Calu3 (cell line): ENCODE measurements at regions not wholly inside any gene's neighbourhood (a gene's known extent, or its start where the extent isn't known, plus 50 kb on each side); places are given as distances from the start of the nearest gene placed in this dataset.
"Not testable (repeated sequence)": the region's sequence is repeated elsewhere in the genome, so short reads cannot be mapped to it uniquely, and the experiment has no call there.

ENCODE experiments used
- BruUV-seq: library from RNA; stranded (reverse); fragments of 400-500 nt; replicated peaks from 2 replicates; lab custom pipeline; 2021; lab: Mats Ljungman, UMichigan
- CTCF ChIA-PET: fragments of 300-600 bp; sonication (Branson Sonifier 250); formaldehyde crosslinking; loops from one replicate; lab custom pipeline; 2022; ENCODE audit warnings: antibody characterized with exemption; lab: Charles Lee
- DNase-seq: peaks from one replicate; pipeline ENCODE4 v3.0.0; 2022
- H3K27ac Mint-ChIP-seq: one replicate; pipeline ENCODE4 v1.8.0; 2022; ENCODE audit warnings: mixed read lengths; ENCODE audit not compliant: unreplicated experiment
- H3K27me3 Mint-ChIP-seq: one replicate; pipeline ENCODE4 v1.8.0; 2022; ENCODE audit warnings: mixed read lengths; ENCODE audit not compliant: unreplicated experiment
- H3K36me3 Mint-ChIP-seq: one replicate; pipeline ENCODE4 v1.8.0; 2022; ENCODE audit warnings: mild to moderate bottlenecking, moderate library complexity, mixed read lengths; ENCODE audit not compliant: insufficient read depth, unreplicated experiment
- H3K4me1 Mint-ChIP-seq: one replicate; pipeline ENCODE4 v1.8.0; 2022; ENCODE audit warnings: mild to moderate bottlenecking, low read depth, mixed read lengths; ENCODE audit not compliant: unreplicated experiment
- H3K4me3 Mint-ChIP-seq: one replicate; pipeline ENCODE4 v1.8.0; 2022; ENCODE audit warnings: mild to moderate bottlenecking, low read depth, moderate library complexity, mixed read lengths; ENCODE audit not compliant: unreplicated experiment
- H3K9me3 Mint-ChIP-seq: one replicate; pipeline ENCODE4 v1.8.0; 2022; ENCODE audit warnings: low read depth, mixed read lengths; ENCODE audit not compliant: unreplicated experiment
- intact Hi-C: fragments of 100-400 bp; cut with micrococcal nuclease; formaldehyde crosslinking; loops from one replicate; pipeline ENCODE4 v1.10.0; 2022; ENCODE audit not compliant: unreplicated experiment
- TF ChIP-seq, protein P1 (sequence below): fragments of 200-600 bp; IDR thresholded peaks from one replicate; pipeline ENCODE4 v1.8.0; 2022; ENCODE audit warnings: antibody characterized with exemption; ENCODE audit not compliant: unreplicated experiment

DNA sequence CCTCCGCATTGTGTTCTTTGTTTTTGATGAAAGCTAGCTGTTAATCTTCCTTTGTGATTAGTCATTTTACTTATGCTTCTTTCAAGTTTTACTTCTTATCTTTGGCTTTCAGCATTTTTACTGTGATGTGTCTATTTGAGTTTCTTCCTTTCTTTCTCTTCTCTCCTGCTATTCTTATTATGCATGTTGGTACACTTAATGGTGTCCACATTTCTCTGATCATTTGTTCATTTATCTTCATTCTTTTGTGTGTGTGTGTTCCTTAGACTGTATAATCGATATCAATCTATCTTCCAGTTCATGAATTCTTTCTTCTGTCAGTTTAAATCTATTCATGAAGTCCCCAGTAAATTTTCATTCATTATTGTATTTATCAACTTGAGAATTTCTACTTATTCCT, 1650.3 kb downstream of the BRINP3 start:
- H3K4me1 Mint-ChIP-seq: no peaks in the 10 kb centered on the region
- H3K4me3 Mint-ChIP-seq: no peak overlapping the region
- no peaks in the 10 kb centered on the region for H3K9me3 Mint-ChIP-seq
- no peak overlapping the region for H3K27ac Mint-ChIP-seq
- CTCF ChIA-PET: no interaction called here
- BruUV-seq: no TSS peak
- TF ChIP-seq, protein P1, sequence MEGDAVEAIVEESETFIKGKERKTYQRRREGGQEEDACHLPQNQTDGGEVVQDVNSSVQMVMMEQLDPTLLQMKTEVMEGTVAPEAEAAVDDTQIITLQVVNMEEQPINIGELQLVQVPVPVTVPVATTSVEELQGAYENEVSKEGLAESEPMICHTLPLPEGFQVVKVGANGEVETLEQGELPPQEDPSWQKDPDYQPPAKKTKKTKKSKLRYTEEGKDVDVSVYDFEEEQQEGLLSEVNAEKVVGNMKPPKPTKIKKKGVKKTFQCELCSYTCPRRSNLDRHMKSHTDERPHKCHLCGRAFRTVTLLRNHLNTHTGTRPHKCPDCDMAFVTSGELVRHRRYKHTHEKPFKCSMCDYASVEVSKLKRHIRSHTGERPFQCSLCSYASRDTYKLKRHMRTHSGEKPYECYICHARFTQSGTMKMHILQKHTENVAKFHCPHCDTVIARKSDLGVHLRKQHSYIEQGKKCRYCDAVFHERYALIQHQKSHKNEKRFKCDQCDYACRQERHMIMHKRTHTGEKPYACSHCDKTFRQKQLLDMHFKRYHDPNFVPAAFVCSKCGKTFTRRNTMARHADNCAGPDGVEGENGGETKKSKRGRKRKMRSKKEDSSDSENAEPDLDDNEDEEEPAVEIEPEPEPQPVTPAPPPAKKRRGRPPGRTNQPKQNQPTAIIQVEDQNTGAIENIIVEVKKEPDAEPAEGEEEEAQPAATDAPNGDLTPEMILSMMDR: no peak
- intact Hi-C loops: no loop called here
- H3K27me3 Mint-ChIP-seq: no peaks in the 10 kb centered on the region
- no peaks in the 10 kb centered on the region for H3K36me3 Mint-ChIP-seq
- DNase-seq: no peak

DNA sequence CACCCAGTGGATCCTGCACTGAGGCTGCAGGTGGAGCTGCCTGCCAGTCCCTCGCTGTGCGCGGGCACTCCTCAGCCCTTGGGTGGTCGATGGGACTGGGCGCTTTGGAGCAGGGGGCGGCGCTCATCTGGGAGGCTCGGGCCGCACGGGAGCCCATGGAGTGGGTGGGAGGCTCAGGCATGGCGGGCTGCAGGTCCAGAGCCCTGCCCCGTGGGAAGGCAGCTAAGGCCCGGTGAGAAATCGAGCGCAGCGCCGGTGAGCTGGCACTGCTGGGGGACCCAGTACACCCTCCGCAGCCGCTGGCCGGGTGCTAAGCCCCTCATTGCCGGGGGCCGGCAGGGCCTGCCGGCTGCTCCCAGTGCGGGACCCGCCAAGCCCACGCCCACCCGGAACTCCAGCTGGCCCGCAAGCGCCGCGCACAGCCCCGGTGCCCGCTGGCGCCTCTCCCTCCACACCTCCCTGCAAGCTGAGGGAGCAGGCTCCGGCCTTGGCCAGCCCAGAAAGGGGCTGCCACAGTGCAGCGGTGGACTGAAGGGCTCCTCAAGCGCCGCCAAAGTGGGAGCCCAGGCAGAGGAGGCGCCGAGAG, 1636.5 kb downstream of the BRINP3 start:
- intact Hi-C loops, H3K36me3 Mint-ChIP-seq, H3K4me1 Mint-ChIP-seq, H3K9me3 Mint-ChIP-seq, H3K27ac Mint-ChIP-seq, BruUV-seq, CTCF ChIA-PET, H3K27me3 Mint-ChIP-seq, H3K4me3 Mint-ChIP-seq, DNase-seq: not testable (repeated sequence)

DNA sequence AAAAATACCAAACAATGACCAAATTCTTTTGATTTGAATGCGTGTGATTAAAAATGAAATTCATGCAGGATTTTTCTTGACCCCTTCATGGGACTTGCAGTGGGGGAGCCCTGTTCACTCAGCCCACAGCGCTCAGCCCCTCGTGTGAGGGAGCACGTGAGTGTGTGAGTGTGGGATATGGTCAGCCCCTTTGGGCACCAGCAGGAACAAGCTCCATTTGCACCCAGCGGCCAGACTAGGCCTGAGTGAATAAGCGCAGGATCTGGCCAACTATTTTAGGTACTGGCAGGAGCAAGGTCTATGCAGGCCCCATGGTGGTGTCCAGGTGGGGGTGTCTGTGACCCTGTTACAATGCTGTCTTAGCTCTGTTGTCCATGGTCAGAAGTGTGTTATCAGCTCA, 1631.2 kb downstream of the BRINP3 start:
- no TSS peak for BruUV-seq
- H3K9me3 Mint-ChIP-seq: no peaks in the 10 kb centered on the region
- no peak for DNase-seq
- TF ChIP-seq, protein P1: no peak
- intact Hi-C loops: no loop called here
- H3K27ac Mint-ChIP-seq: no peak overlapping the region
- CTCF ChIA-PET: interaction anchor here (0.6 to 1.0 kb wide), 2 partner anchors 21 to 52 kb away, joined by 3 read pairs; no protein-coding TSS in a partner anchor
- H3K4me3 Mint-ChIP-seq: no peak overlapping the region
- no peaks in the 10 kb centered on the region for H3K36me3 Mint-ChIP-seq
- H3K27me3 Mint-ChIP-seq: no peaks in the 10 kb centered on the region
- H3K4me1 Mint-ChIP-seq: no peaks in the 10 kb centered on the region

DNA sequence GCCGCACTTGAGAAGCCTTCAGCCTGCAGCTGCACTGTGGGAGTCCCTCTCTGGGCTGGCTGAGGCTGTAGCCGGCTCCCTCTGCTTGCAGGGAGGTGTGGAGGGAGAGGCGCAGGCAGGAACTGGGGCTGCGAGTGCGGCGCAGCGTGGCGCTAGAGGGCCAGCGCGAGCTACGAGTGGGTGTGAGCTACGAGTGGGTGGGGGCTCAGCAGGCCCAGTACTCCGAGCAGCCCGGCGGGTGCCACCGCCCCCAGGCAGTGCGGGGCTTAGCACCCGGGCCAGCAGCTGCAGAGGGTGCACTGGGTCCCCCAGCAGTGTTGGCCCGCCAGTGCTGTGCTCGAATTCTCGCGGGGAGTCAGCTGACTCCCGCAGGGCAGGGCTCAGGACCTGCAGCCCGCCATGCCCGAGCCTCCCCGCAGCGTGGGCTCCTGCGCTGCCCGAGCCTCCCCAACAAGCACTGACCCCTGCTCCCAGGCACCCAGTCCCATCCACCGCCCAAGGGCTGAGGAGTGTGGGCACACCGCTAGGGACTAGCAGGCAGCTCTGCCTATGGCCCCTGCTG, 1620.1 kb downstream of the BRINP3 start:
- no TSS peak for BruUV-seq
- Mint-ChIP-seq H3K27me3 (no peaks in the 10 kb centered on the region), H3K4me3 (no peak overlapping the region), H3K36me3 (no peaks in the 10 kb centered on the region), H3K27ac (no peak overlapping the region), H3K4me1 (no peaks in the 10 kb centered on the region), H3K9me3 (peaks cover 2% of the 10 kb centered on the region)
- CTCF ChIA-PET: no interaction called here
- DNase-seq: no peak
- TF ChIP-seq, protein P1: no peak
- intact Hi-C loops: no loop called here

DNA sequence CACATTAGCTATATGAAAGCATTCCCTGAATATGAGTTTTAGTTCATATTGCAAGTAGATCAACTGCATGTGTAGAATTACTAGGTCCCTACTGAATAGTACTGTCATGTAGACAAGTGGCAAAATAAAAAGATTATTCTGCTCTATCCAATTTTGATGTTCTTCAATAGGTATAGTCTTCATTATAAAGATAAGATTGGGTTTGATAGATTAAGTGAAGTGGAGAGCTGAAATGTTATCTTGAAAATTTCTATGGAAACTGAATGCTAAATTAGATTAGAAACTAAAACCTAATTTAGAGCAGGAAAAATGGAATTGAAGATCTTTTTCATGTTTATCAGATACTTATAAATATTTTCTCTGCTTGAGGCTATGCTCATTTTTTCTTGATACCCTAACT, 1610.0 kb downstream of the BRINP3 start:
- DNase-seq: no peak
- no peaks in the 10 kb centered on the region for H3K27me3 Mint-ChIP-seq
- TF ChIP-seq, protein P1: no peak
- no peaks in the 10 kb centered on the region for H3K36me3 Mint-ChIP-seq
- no peaks in the 10 kb centered on the region for H3K4me1 Mint-ChIP-seq
- BruUV-seq: no TSS peak
- intact Hi-C loops: no loop called here
- CTCF ChIA-PET: no interaction called here
- peaks cover 5% of the 10 kb centered on the region for H3K9me3 Mint-ChIP-seq
- no peak overlapping the region for H3K27ac Mint-ChIP-seq
- H3K4me3 Mint-ChIP-seq: no peak overlapping the region
